H1 (cell line): ENCODE measurements at regions not wholly inside any gene's neighbourhood (a gene's known extent, or its start where the extent isn't known, plus 50 kb on each side); places are given as distances from the start of the nearest gene placed in this dataset.
"Not testable (repeated sequence)": the region's sequence is repeated elsewhere in the genome, so short reads cannot be mapped to it uniquely, and the experiment has no call there.

Experiments
- BCL11A ChIP-seq, 2 experiments: IDR thresholded peaks; one replicate each; pipeline ENCODE4 v1.6.1; 2011; ENCODE audit warnings: low read depth in 2 of 2, low read length in 2 of 2, mild to moderate bottlenecking in 2 of 2
- CEBPB ChIP-seq: IDR thresholded peaks from 2 replicates; pipeline ENCODE4 v1.6.1; 2012; ENCODE audit warnings: low read depth, low read length
- CTCF ChIP-seq, 3 experiments: IDR thresholded peaks; 1 replicate in 2 of 3; 2 replicates in 1 of 3; pipeline versions ENCODE4 v1.5.1 to v1.6.1; 2011; ENCODE audit warnings: low read length in 3 of 3, mild to moderate bottlenecking in 3 of 3, inconsistent platforms in 2 of 3, low read depth in 1 of 3, moderate library complexity in 1 of 3; ENCODE audit not compliant: insufficient read depth in 1 of 3; ENCODE audit errors: control extremely low read depth in 1 of 3
- JUND ChIP-seq: IDR thresholded peaks from 2 replicates; pipeline ENCODE4 v1.6.1; 2011; ENCODE audit warnings: mild to moderate bottlenecking, improper control_type of control experiment, low read length

GRCh38 chr2:8610775-8611174 lies 71.1 kb upstream of the ID2 start:
- TF ChIP-seq JUND; CTCF (IDR thresholded peaks at IDR 0.05; ENCODE audit: control extremely low read depth in 1 of 3, insufficient read depth in 1 of 3, low read depth in 1 of 3, low read length in 3 of 3); CEBPB; BCL11A (IDR thresholded peaks at IDR 0.05; ENCODE audit: low read depth in 2 of 2, low read length in 2 of 2): not testable (repeated sequence)
